Smooth muscle cell (in vitro differentiated cells): ENCODE measurements at regions not wholly inside any gene's neighbourhood (a gene's known extent, or its start where the extent isn't known, plus 50 kb on each side); places are given as distances from the start of the nearest gene placed in this dataset.

Source experiments
- DNase-seq: peaks from one replicate; lab custom pipeline; 2025; ENCODE audit not compliant: unreplicated experiment; lab: John Stamatoyannopoulos, UW
- H2AFZ ChIP-seq: fragments of 200-600 bp; sonication (generic); 2 replicates; pipeline ENCODE4 v1.6.0; 2016; ENCODE audit warnings: antibody characterized with exemption, low read depth, mild to moderate bottlenecking
- H3F3A ChIP-seq: fragments of 200-600 bp; sonication (generic); 2 replicates; pipeline ENCODE4 v1.6.0; 2017; ENCODE audit warnings: antibody characterized with exemption, low read depth
- H3K27ac ChIP-seq: fragments of 200-600 bp; sonication (generic); 2 replicates; pipeline ENCODE4 v1.5.1; 2016; ENCODE audit warnings: low read depth, mild to moderate bottlenecking
- H3K27me3 ChIP-seq: fragments of 200-600 bp; sonication (generic); 2 replicates; pipeline ENCODE4 v1.6.1; 2016; ENCODE audit warnings: low read depth, mild to moderate bottlenecking
- H3K36me3 ChIP-seq: fragments of 200-600 bp; sonication (generic); 2 replicates; pipeline ENCODE4 v1.5.1; 2016; ENCODE audit warnings: low read depth
- H3K4me1 ChIP-seq: fragments of 200-600 bp; sonication (generic); 2 replicates; pipeline ENCODE4 v1.5.1; 2016; ENCODE audit warnings: low read depth
- H3K4me2 ChIP-seq: fragments of 200-600 bp; sonication (generic); 2 replicates; pipeline ENCODE4 v1.6.0; 2016; ENCODE audit warnings: mild to moderate bottlenecking
- H3K4me3 ChIP-seq: fragments of 200-600 bp; sonication (generic); 2 replicates; pipeline ENCODE4 v1.5.1; 2016; ENCODE audit warnings: mild to moderate bottlenecking
- H3K79me2 ChIP-seq: fragments of 200-600 bp; sonication (generic); 2 replicates; pipeline ENCODE4 v1.6.0; 2016; ENCODE audit warnings: low read depth, mild to moderate bottlenecking
- H3K9ac ChIP-seq: fragments of 200-600 bp; sonication (generic); 2 replicates; pipeline ENCODE4 v1.6.0; 2016; ENCODE audit warnings: low read depth
- H3K9me3 ChIP-seq: fragments of 200-600 bp; sonication (generic); replicated peaks from 2 replicates; pipeline ENCODE4 v1.5.1; 2016; ENCODE audit warnings: low read depth
- H4K20me1 ChIP-seq: fragments of 200-600 bp; sonication (generic); 2 replicates; pipeline ENCODE4 v1.6.0; 2016; ENCODE audit warnings: low read depth
- CTCF ChIP-seq: fragments of 200-600 bp; sonication (generic); IDR thresholded peaks from 2 replicates; pipeline ENCODE4 v1.5.1; 2017; ENCODE audit warnings: borderline replicate concordance, mild to moderate bottlenecking, antibody characterized with exemption; ENCODE audit not compliant: insufficient read depth, poor library complexity, severe bottlenecking
- WGBS: methylation state at CpG from one replicate; pipeline ENCODE4 v1.1.7; 2016; ENCODE audit warnings: low lambda C conversion rate; 5-methylcytosine and 5-hydroxymethylcytosine counted together

- TF ChIP-seq CTCF: no peak
- H3K27ac ChIP-seq: no peak overlapping the region
- H3K4me2 ChIP-seq: no peak overlapping the region
- no peak for DNase-seq
- peaks cover 9% of the 10 kb centered on the region for H4K20me1 ChIP-seq
- H3K79me2 ChIP-seq: peaks cover 84% of the 10 kb centered on the region
- WGBS: 44% methylated on average over 2 of the region's 2 CpGs
- H2AFZ ChIP-seq: no peak overlapping the region
- H3K4me3 ChIP-seq: no peak overlapping the region
- no peaks in the 10 kb centered on the region for H3K27me3 ChIP-seq
- peaks cover 21% of the 10 kb centered on the region for H3F3A ChIP-seq
- H3K9me3 ChIP-seq: no peaks in the 10 kb centered on the region
- H3K9ac ChIP-seq: no peak overlapping the region
- no peaks in the 10 kb centered on the region for H3K36me3 ChIP-seq
- H3K4me1 ChIP-seq: peaks cover 15% of the 10 kb centered on the region
These were observed 90.6 kb upstream of the AKIP1 start for GRCh38 chr11:8820401-8820800.

GRCh38 chr11:8822469-8822868 is 88.5 kb upstream of the AKIP1 start:
- H4K20me1 ChIP-seq: no peaks in the 10 kb centered on the region
- peak overlapping the region; percentile 4 for H3K27ac ChIP-seq
- H3K27me3 ChIP-seq: no peaks in the 10 kb centered on the region
- no peak overlapping the region for H3K4me2 ChIP-seq
- no peak for DNase-seq
- H3K4me3 ChIP-seq: no peak overlapping the region
- no peaks in the 10 kb centered on the region for H3K36me3 ChIP-seq
- H3F3A ChIP-seq: peaks cover 23% of the 10 kb centered on the region
- H3K79me2 ChIP-seq: peaks cover 63% of the 10 kb centered on the region
- no peak overlapping the region for H3K9ac ChIP-seq
- peaks cover 36% of the 10 kb centered on the region for H3K4me1 ChIP-seq
- no peak for TF ChIP-seq CTCF
- no peaks in the 10 kb centered on the region for H3K9me3 ChIP-seq
- WGBS: 76% methylated on average over 6 of the region's 6 CpGs
- H2AFZ ChIP-seq: no peak overlapping the region

- Histone ChIP-seq H3K36me3 (no peaks in the 10 kb centered on the region), H3F3A (peaks cover 31% of the 10 kb centered on the region), H2AFZ (no peak overlapping the region), H3K4me2 (no peak overlapping the region), H4K20me1 (no peaks in the 10 kb centered on the region), H3K9ac (no peak overlapping the region), H3K9me3 (no peaks in the 10 kb centered on the region), H3K27ac (no peak overlapping the region), H3K27me3 (no peaks in the 10 kb centered on the region), H3K4me3 (no peak overlapping the region), H3K79me2 (peaks cover 57% of the 10 kb centered on the region), H3K4me1 (peaks cover 36% of the 10 kb centered on the region)
- TF ChIP-seq CTCF: no peak
- WGBS: 94% methylated on average over 2 of the region's 2 CpGs
- no peak for DNase-seq
These were observed 87.7 kb upstream of the AKIP1 start for GRCh38 chr11:8823174-8823742.

- no peak overlapping the region for H3K4me3 ChIP-seq
- no peak overlapping the region for H2AFZ ChIP-seq
- H3K27me3 ChIP-seq: no peaks in the 10 kb centered on the region
- peaks cover 51% of the 10 kb centered on the region for H3F3A ChIP-seq
- TF ChIP-seq CTCF: no peak
- H3K4me2 ChIP-seq: peak overlapping the region; percentile 72
- peaks cover 56% of the 10 kb centered on the region for H3K4me1 ChIP-seq
- no peaks in the 10 kb centered on the region for H4K20me1 ChIP-seq
- peak overlapping the region; percentile 73 for H3K9ac ChIP-seq
- H3K36me3 ChIP-seq: no peaks in the 10 kb centered on the region
- H3K79me2 ChIP-seq: peaks cover 28% of the 10 kb centered on the region
- H3K27ac ChIP-seq: peak overlapping the region; percentile 94
- 3% methylated on average over 6 of the region's 6 CpGs for WGBS
- H3K9me3 ChIP-seq: no peaks in the 10 kb centered on the region
- DNase-seq: no peak
These were observed 84.7 kb upstream of the AKIP1 start for GRCh38 chr11:8826139-8826786.
